ENCODE measurements at regions not wholly inside any gene's neighbourhood (a gene's known extent, or its start where the extent isn't known, plus 50 kb on each side); places are given as distances from the start of the nearest gene placed in this dataset.

DNA sequence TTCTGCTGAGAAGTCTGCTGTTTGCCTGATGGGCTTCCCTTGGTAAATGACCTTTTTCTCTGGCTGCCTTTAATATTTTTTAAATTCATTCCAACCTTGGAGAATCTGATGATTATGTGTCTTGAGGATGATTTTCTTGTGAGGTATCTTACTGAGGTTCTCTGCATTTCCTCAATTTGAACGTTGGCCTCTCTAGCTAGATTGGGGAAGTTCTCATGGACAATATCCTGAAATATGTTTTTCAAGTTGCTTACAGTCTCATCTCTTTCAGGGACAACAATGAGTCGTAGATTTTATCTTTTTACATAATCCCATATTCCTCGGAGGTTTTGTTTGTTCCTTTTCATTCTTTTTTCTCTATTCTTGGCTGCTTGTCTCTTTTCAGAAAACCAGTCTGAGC, 208.4 kb downstream of the KIF20B start:
- H3K9ac ChIP-seq (ENCODE audit: insufficient read depth, low read length), result no peak overlapping the region
- TF ChIP-seq, protein P1, sequence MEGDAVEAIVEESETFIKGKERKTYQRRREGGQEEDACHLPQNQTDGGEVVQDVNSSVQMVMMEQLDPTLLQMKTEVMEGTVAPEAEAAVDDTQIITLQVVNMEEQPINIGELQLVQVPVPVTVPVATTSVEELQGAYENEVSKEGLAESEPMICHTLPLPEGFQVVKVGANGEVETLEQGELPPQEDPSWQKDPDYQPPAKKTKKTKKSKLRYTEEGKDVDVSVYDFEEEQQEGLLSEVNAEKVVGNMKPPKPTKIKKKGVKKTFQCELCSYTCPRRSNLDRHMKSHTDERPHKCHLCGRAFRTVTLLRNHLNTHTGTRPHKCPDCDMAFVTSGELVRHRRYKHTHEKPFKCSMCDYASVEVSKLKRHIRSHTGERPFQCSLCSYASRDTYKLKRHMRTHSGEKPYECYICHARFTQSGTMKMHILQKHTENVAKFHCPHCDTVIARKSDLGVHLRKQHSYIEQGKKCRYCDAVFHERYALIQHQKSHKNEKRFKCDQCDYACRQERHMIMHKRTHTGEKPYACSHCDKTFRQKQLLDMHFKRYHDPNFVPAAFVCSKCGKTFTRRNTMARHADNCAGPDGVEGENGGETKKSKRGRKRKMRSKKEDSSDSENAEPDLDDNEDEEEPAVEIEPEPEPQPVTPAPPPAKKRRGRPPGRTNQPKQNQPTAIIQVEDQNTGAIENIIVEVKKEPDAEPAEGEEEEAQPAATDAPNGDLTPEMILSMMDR (conservative IDR thresholded peaks at IDR 0.05 in 1 of 2, IDR thresholded peaks at IDR 0.05 in 1 of 2; ENCODE audit: low read depth in 1 of 2, low read length in 2 of 2), result no peak
- TF ChIP-seq EZH2 (IDR thresholded peaks at IDR 0.05; ENCODE audit: low read length, missing control alignments), result no peak
- no peak overlapping the region for H3K4me2 ChIP-seq (ENCODE audit: extremely low read depth, insufficient read depth, low read length)
- H3K79me2 ChIP-seq (ENCODE audit: control insufficient read depth, insufficient read depth, low read length), result no peaks in the 10 kb centered on the region
- H3K36me3 ChIP-seq (ENCODE audit: control insufficient read depth, insufficient read depth, low read length), result no peaks in the 10 kb centered on the region
- H3K4me1 ChIP-seq (ENCODE audit: control insufficient read depth, extremely low read depth, insufficient read depth, low read length), result no peaks in the 10 kb centered on the region
- no peak overlapping the region for H3K27ac ChIP-seq (ENCODE audit: insufficient read depth, low read length)
- no peak for DNase-seq (ENCODE audit: low read depth in 2 of 2)
- H3K4me3 ChIP-seq (replicated peaks in 1 of 4; ENCODE audit: control extremely low read depth in 1 of 4, insufficient read depth in 1 of 4, low read depth in 3 of 4, low read length in 4 of 4), result no peak overlapping the region
- H4K20me1 ChIP-seq (ENCODE audit: control insufficient read depth, extremely low read depth, insufficient read depth, low read length), result no peaks in the 10 kb centered on the region
- H3K27me3 ChIP-seq (ENCODE audit: control insufficient read depth, insufficient read depth, low read length), result no peaks in the 10 kb centered on the region
- no peaks in the 10 kb centered on the region for H3K9me3 ChIP-seq (ENCODE audit: control insufficient read depth, insufficient read depth, low read depth, low read length)
- no peak overlapping the region for H2AFZ ChIP-seq (ENCODE audit: low read length)

DNA sequence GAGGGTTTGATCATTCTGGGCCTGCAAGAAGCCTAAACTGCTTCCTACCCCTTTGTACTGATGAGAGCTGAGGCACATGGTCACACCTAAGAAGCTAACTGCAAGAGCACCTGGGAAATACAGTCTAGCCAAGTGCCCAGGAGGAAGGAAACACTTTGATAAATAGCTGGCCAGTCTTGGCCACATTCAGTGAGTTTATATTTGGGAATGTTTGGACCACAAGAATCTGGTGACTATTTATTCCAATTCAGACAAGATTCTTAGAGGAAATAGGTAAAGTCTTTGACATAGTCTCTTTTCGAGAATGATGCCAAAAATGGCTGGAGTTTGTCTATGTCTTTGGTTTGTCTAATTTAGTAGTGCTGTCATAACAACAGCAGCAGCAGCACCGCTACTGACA, 213.6 kb downstream of the KIF20B start:
- H3K9ac ChIP-seq (ENCODE audit: insufficient read depth, low read length), result no peak overlapping the region
- no peak for TF ChIP-seq EZH2 (IDR thresholded peaks at IDR 0.05; ENCODE audit: low read length, missing control alignments)
- TF ChIP-seq, protein P1 (conservative IDR thresholded peaks at IDR 0.05 in 1 of 2, IDR thresholded peaks at IDR 0.05 in 1 of 2; ENCODE audit: low read depth in 1 of 2, low read length in 2 of 2), result no peak
- no peaks in the 10 kb centered on the region for H3K9me3 ChIP-seq (ENCODE audit: control insufficient read depth, insufficient read depth, low read depth, low read length)
- H3K27me3 ChIP-seq (ENCODE audit: control insufficient read depth, insufficient read depth, low read length), result no peaks in the 10 kb centered on the region
- no peaks in the 10 kb centered on the region for H3K79me2 ChIP-seq (ENCODE audit: control insufficient read depth, insufficient read depth, low read length)
- H3K4me3 ChIP-seq (replicated peaks in 1 of 4; ENCODE audit: control extremely low read depth in 1 of 4, insufficient read depth in 1 of 4, low read depth in 3 of 4, low read length in 4 of 4), result no peak overlapping the region
- H3K27ac ChIP-seq (ENCODE audit: insufficient read depth, low read length), result no peak overlapping the region
- H2AFZ ChIP-seq (ENCODE audit: low read length), result no peak overlapping the region
- no peak overlapping the region for H3K4me2 ChIP-seq (ENCODE audit: extremely low read depth, insufficient read depth, low read length)
- no peaks in the 10 kb centered on the region for H4K20me1 ChIP-seq (ENCODE audit: control insufficient read depth, extremely low read depth, insufficient read depth, low read length)
- H3K4me1 ChIP-seq (ENCODE audit: control insufficient read depth, extremely low read depth, insufficient read depth, low read length), result no peaks in the 10 kb centered on the region
- peak in 1 of 2 donors; percentile 87 for DNase-seq (ENCODE audit: low read depth in 2 of 2)
- H3K36me3 ChIP-seq (ENCODE audit: control insufficient read depth, insufficient read depth, low read length), result no peaks in the 10 kb centered on the region

- Histone ChIP-seq H3K9ac (ENCODE audit: insufficient read depth, low read length) (no peak overlapping the region), H3K4me2 (ENCODE audit: extremely low read depth, insufficient read depth, low read length) (no peak overlapping the region), H4K20me1 (ENCODE audit: control insufficient read depth, extremely low read depth, insufficient read depth, low read length) (no peaks in the 10 kb centered on the region), H2AFZ (ENCODE audit: low read length) (no peak overlapping the region), H3K4me1 (ENCODE audit: control insufficient read depth, extremely low read depth, insufficient read depth, low read length) (no peaks in the 10 kb centered on the region), H3K36me3 (ENCODE audit: control insufficient read depth, insufficient read depth, low read length) (no peaks in the 10 kb centered on the region), H3K79me2 (ENCODE audit: control insufficient read depth, insufficient read depth, low read length) (no peaks in the 10 kb centered on the region), H3K27ac (ENCODE audit: insufficient read depth, low read length) (no peak overlapping the region), H3K27me3 (ENCODE audit: control insufficient read depth, insufficient read depth, low read length) (no peaks in the 10 kb centered on the region), H3K4me3 (replicated peaks in 1 of 4; ENCODE audit: control extremely low read depth in 1 of 4, insufficient read depth in 1 of 4, low read depth in 3 of 4, low read length in 4 of 4) (no peak overlapping the region), H3K9me3 (ENCODE audit: control insufficient read depth, insufficient read depth, low read depth, low read length) (no peaks in the 10 kb centered on the region)
- TF ChIP-seq EZH2 (IDR thresholded peaks at IDR 0.05; ENCODE audit: low read length, missing control alignments), result no peak
- TF ChIP-seq, protein P1 (conservative IDR thresholded peaks at IDR 0.05 in 1 of 2, IDR thresholded peaks at IDR 0.05 in 1 of 2; ENCODE audit: low read depth in 1 of 2, low read length in 2 of 2), result no peak
- no peak for DNase-seq (ENCODE audit: low read depth in 2 of 2)
Measured at GRCh38 chr10:89915968-89916367, 214.6 kb downstream of the KIF20B start.

Data from fibroblast of lung (primary cell).